Pons (tissue), 1 donor: ENCODE measurements at regions not wholly inside any gene's neighbourhood (a gene's known extent, or its start where the extent isn't known, plus 50 kb on each side); places are given as distances from the start of the nearest gene placed in this dataset.
"Not testable (repeated sequence)": the region's sequence is repeated elsewhere in the genome, so short reads cannot be mapped to it uniquely, and the experiment has no call there.

Experiments used
- DNase-seq: peaks from one replicate; pipeline ENCODE4 v3.0.0-alpha.2; 2016; ENCODE audit warnings: low spot score

DNA sequence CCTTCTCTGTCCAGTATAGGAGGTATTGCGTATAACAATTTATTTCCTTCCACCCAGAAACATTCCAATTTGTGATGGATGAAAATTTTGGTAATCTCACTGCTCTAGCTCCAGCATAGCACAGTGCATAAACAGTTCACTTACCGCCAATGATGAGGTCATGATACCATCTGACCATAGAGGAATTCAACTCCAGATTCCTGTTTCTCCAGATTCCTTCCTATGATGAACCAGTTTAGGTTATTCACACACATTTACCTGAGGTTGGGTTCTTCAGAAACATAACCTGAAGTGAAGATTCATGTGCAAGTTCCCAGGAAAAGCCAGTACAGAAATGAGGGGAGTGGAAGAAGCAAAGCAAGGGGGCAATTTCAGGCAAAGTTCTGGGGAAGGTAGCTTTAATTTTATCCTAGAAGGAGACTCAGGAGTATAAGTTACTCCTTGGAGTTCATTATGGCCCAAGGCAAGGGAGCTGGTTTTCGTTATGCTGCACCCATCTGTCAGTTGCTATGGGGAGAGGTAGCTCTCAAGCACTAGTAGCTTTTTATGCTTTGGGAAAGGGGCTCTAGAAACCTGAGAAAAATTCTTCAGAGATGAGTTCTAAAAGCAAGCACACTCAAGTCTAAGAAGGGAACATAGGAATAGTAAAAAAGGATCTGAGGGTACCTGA is 121.6 kb downstream of the CASP12 start:
- no peak for DNase-seq

DNA sequence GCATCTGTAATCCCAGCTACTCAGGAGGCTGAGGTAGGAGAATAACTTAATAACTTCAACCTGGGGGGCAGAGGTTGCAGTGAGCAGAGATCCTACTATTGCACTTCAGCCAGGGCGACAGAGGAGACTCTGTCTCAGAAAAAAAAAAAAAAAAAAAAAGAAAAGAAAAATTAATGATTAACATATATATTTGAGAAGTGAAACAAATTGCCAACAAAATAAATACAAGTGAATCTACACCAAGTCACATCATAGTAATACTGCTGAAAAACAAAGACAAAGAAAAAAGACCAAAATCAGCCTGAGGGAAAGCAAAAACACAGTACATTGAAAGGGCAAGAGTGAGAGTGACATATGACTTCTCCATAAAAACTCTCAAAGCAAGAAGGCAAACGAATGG is 123.7 kb downstream of the CASP12 start:
- no peak for DNase-seq

DNA sequence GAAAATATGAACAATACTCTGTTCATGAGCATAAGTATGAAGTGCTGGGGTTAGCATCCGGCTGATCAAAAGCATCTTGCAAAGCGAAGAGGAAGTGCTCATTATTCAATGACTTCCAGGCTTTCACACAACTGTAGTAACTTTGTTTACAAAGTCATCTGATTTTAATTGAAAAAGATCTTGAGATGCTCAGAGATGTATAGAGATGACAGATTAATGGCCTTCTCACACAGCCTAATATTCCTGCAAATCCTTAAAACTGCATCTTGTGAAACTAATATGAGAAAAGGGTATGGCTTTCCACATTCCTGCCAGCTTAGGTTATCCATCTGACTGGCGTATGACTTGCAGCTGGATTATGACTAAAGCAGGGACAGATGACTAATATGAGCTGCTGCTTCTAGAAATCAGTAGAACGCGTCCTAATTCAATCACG is 125.4 kb downstream of the CASP12 start:
- DNase-seq: no peak

DNA sequence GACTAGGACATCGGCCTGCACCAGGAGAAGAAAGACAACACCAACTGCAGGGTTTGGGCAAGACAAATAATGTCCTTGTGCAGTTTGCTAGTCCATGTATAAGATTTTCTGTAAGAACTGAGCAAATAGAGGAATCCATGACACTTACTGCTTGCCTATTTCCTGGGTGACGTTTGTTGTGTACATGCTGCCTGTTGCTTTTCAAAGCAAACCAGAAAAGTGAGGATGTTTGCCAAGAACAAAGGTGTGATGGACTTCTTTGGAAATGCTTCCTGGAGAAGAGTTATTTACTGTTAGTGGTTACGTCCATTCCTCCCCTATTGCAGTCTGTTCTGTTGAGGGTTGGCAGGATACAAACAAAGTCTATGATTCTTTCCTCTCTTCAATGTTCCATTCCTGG is 126.5 kb downstream of the CASP12 start:
- no peak for DNase-seq

DNA sequence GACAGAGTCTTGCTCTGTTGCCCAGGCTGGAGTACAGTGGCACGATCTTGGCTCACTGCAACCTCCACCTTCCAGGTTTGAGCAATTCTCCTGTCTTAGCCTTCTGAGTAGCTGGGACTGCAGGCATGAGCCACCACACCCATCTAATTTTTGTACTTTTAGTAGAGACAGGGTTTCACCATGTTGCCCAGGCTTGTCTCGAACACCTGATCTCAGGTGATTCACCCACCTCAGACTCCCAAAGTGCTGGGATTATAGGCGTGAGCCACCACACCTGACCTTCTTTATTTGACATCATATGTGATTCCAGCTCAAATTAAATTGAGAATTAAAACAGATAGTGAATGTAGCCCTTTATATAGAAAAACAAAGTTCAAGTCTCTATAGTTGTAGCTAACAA is 127.2 kb downstream of the CASP12 start:
- not testable (repeated sequence) for DNase-seq

DNA sequence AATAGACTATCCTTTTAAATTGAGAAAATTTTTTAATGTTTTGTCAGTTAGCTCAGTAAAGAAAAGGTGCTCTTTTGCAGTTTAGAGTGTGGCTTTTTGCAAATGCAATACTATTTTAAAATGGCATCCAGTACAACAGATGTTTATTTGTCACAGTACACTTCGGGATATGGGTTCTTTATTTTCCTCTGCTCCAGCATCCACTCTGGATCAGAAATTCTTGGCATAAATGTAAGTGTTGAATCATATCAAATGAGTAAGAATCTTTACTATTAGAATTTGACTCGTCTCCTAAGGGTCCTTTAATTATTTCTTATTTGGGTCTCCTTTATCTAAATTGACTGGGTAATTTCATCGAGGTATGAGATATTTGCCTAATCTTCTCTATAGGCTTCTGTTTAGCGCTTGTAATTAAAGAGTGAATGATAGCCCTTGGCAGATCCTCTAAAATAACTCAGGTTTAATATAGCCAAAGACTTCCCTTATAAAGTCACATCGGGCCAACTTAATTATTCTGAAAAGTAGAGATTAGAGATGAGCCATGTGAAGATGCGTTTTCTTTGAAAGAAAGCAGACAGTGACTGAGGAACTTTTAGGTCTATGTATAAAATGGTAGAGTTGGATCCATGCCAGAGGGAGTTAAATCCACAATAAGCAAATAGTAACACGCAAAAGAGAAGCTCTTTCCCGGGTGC is 132.7 kb downstream of the CASP12 start:
- no peak for DNase-seq

DNA sequence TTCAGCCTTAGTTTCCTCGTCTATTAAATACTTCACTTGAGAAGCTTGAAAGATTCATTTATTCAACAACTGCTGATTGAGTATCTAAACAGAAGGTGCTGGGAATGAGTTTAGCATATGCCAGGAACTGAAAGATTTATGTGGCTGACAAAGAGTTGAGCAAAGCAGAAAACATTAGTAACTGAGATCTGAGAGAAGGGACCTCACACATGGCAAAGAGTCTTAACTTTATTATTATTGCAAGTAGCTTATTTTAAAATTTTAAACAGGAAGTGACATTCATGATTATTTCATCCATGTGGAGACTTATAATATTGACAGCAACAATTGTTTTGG is 133.6 kb downstream of the CASP12 start:
- no peak for DNase-seq

DNA sequence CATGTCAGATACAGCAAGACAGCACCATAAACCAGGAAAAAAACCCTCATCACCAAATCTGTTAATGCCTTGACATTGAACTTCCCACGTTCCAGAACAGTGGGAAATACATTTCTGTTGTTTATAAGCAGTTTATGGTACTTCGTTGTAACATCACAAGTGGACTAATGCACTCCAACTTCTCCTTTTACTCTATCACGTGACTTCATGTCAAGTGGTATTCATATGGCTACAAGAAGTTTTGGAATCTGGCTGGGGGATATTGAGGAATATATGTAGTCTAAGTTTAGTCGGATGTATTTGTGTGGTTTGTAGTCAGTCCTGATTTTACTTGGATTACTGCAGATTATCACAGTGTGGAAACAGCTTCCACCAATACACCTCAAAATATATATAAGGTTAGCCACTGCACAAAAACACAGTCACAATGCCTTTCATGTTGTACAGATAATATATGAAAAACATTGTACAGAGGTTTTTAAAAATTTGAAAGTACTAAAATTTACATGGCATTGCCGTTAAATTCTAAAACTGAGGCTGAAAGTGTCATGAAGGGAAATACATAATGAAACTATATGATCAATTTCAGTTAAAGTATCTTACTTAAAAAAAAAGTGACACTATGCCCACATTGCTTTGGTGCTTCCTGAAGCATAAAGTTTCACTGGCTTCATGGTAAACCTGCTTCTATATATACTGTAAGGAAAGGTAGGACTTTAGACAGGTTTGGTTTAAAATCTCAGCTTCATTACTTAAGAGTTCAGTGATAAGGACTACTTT is 134.1 kb downstream of the CASP12 start:
- DNase-seq: no peak

DNA sequence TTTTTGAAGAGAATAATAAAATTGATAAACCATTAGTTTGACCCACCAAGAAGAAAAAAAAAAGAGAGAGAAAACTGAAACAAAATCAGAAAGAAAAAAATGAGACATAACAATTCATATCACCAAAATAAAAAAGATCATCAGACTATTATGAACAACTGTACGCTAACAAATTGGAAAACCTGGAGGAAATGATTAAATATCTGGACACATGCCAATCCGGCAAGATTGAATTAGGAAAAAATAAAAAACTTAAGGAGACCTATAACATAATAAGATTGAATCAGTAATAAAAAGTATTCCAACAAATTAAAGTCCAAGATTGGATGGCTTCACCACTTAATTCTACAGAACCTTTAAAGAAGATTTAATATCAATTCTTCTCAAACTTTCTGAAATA is 136.7 kb downstream of the CASP12 start:
- no peak for DNase-seq

DNA sequence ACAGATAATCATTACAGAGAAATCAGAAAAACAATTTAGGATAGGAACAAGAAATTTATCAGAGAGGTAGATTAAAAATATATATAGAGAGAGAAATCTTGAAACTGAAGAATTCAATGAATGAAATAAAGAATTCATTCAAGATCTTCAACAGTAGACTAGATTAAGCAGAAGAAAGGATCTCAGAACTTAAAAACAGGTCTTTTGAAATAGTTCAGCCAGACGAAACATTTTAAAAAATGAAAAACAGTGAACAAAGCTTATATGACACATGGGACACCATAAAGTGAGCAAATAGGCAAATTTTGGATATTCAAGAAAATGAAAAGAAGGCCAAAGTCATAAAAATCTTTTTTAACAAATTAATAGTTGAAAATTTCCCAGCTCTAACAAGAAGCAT is 138.8 kb downstream of the CASP12 start:
- no peak for DNase-seq

DNA sequence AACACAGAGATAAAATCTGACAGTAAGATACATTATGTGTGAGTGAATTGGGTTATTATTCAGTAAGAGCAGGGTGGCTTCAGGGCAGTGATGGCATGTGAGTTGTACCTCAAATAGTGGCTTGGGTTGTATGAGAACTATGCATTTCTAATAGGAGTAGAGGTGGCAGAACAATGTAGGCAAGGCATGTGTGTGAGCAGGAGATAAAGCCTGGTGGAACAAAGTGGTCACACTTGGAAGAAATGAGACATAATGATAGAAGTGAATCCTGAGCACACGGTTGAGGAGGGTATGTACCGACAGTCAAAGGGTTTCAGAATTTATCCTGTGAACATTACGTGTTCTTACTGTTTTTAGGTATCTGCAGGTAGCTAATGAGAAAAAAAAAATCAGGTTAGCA is 159.3 kb downstream of the CASP12 start:
- no peak for DNase-seq

DNA sequence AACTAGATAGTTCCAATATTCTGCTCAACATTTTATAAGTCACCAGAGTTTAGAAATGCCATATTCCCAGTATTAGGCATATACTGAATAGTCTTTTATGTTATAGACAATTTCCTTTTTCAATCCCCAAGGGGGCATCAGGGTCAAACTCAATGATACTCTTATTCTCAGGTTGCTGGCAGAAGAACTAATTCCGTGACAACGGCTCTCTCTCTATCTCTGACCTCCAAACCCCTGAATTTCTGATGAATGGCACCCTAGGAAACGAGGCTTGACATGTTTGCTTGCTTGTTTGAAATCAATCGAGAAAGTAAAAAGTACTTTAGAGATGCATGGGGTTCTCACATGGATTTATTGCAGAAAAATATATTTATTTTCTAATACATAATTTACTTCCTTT is 160.1 kb downstream of the CASP12 start:
- DNase-seq: no peak

DNA sequence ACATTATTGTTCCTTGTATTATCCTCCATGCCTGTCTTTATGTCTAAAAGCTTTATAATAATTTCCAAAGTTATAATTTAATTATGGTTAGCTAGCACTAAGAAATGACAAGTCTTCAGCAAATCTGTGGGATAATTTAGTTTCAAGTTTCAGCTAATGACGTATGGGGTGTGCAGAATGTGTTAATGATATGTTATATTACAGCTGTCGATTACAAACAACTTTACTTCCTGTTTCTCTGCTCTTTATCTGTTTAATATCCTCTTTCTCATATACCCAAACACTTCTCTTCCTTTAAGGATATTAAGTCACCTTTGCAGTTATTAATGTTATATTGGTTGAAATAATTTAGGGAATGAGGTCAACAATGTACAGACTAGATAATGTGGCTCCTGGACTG is 161.8 kb downstream of the CASP12 start:
- DNase-seq: no peak

DNA sequence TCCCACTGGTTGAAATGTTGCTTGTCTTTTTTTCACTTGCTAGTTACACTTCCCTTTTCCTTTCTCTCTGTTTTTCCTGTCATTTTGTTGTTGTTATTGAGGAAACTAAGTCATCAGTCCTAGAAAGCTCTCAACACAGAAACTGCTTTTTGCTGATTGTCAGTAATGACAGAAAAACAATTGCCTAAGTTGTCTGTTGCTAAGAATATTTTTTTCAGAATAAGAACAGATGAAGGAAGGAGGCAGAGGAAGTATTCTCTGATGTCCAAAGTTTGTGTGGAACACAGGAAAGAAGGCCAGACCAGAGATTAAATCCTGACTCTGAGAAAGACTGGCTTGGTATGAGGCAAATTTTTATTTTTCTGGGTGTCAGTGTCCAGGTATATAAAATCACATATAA is 163.3 kb downstream of the CASP12 start:
- no peak for DNase-seq

DNA sequence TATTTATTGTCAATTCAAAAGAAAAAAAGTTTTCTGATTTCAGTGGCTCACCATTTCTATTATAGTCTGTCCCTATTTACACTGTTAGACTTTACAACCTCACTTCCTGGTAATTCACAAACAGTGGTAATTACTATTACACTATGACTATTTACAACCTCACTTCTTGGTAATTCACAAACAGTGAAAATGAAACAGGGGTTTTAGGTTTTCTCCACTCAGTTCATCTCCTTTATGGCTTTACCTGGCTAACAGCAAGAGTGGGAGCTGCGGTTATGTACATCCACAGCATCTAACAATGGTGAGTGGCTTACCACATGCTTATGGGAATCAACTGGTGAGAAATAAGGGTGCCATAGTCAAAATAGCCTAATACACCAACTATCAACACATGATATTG is 166.4 kb downstream of the CASP12 start:
- no peak for DNase-seq

DNA sequence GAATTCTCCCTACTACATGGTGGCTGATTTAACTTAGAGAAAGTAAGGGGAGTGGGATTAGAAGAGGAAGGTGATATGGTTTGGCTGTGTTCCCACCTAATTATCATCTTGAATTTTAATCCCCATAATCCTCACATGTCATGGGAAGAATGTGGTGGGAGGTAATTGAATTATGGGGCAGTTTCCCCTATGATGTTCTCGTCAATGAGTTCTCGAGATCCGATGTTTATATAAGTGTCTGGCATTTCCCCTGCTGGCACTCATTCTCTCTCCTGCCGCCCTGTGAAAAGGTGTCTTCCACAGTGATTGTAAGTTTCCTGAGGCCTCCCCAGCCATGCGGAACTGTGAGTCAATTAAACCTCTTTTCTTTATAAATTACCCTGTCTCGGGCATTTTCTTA is 169.3 kb downstream of the CASP12 start:
- no peak for DNase-seq

DNA sequence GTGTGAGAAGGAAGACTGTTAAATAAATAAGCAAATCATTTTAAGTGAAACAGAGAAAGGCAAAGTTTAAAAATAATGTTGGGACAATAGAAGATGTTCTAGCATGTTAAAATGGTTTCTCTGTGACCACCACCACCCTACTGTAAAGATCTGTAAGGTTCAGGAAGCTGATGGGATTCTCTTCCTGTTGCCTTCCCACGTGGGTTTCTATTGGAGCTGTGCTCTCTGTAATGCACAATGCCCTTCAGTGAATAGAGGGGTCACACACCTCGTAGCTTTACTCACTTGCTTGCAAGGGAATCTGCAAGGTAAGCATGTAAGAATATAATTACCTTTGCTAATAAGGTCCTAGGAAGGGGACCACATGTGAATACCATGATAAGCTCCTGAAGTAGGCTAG is 170.5 kb downstream of the CASP12 start:
- DNase-seq: no peak

DNA sequence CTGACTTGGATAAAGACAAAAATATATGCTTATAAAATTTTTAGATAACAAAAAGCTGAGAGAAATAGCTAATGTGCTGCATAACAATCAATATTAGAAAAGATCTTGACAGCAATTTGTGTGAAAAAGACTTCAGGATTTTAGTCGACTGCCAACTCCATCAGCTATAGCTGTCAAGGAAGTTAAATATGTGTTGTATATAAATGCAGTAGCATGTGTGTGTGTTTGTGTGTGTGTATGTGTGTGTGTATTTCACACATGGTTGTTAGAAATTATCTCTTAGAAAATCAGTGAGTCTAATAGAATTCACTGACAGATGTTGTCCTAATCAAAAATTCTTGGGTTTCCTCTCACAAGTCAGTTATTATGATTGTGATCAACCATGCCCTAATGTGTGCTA is 171.2 kb downstream of the CASP12 start:
- DNase-seq: no peak

DNA sequence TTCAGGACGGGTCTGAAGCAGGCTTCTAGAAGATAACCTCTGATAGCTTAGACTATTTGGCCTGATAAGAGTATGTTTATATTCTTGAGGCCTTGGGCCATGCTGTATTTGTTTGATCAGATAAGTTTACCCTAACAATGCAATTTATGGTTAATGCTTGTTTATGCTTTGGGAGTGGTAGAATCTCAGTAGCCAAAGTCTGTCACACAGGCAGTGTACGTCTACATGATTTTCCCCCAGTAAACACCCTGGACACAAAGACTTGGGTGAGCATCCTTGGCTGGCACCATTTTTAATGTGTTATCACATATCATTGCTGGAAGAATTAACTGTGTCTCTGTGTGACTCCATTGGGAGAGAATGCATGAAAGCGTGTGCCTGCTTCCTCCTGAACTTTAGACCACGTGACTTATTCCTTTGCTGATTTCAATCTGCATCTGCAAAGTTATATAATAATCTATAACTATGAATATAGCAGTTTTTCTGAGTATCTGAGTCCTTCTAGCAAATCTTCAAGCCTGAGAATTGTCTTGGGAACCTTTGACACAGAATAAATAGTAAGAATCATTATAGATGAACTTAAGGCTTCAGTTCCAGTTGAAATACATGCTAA is 172.4 kb downstream of the CASP12 start:
- DNase-seq: no peak

DNA sequence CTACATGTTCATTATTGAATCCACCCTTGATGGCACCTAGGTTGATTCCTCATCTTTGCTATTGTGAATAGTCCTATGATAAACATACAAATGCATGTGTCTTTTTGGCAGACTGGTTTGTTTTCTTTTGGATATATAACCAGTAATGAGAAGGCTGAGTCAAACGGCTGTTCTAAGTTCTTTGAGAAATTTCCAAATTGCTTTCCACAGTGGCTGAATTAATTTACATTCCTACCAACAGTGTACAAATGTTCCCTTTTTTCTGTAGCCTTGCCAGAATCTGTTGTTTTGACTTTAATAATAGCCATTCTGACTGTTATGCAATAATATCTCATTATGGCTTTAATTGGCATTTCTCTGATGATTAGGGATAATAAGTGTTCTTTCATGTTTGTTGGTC is 184.9 kb downstream of the CASP12 start:
- DNase-seq: no peak

DNA sequence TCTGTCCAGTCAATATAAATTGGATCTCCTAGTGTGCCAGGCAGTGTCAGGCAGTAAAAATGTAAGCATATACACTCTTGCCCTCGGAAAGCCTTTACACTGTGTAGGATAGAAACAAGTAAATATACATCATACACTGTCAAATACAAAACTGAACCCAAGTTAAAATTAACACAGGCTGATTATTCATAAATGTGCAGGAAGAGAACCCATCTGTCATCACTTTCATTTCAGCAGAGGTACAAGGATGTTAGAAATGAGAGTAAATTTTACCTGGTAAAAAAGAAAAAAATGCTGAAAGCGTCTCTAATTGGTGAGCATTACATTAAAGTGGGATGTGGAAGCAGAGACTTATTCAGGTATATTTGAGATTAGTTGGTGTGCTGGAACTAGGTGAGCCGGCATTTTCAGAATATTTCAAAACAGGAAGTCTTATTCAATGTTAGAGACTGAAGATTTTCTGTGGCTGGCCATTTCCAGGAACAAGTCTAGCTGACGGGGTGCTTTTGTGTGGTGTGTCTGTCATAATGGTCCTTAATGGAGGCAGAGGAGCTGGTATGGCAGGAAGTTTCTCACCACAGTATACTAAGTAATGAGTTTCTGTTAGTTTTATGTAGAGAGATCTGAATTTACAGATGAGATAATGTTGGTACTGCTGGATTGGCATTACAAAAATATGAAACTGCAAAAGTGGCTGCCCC is 192.6 kb downstream of the CASP12 start:
- peak; percentile 35 for DNase-seq

DNA sequence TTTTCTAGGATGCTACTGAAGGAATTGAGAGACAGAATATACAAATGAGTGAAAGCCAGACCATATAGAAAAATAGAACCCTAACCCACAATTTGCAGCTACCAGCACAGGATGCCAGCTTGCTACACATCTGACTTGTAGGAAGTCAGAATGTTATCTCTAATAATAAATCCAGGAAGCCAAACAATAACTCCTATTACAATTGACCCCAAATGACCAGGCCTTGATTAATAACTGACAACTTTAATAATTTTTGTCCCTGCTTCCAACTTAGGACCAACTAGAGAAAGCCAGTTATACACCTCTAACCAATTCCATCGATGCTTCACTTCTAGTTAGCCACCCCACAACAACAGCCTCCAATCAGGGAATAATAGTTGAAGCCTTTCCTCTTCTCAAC is 193.4 kb downstream of the CASP12 start:
- no peak for DNase-seq
